WTC11 (cell line): ENCODE measurements at regions not wholly inside any gene's neighbourhood (a gene's known extent, or its start where the extent isn't known, plus 50 kb on each side); places are given as distances from the start of the nearest gene placed in this dataset.
"Not testable (repeated sequence)": the region's sequence is repeated elsewhere in the genome, so short reads cannot be mapped to it uniquely, and the experiment has no call there.

Experiments
- ATAC-seq: fragments of 200-7000 bp; cut with Tn5 transposase; 2 replicates; pipeline ENCODE4 v1.10.0; 2021; ENCODE audit warnings: mild to moderate bottlenecking, moderate library complexity
- CTCF ChIA-PET: fragments of 300-600 bp; sonication (Branson Sonifier 250); formaldehyde crosslinking; loops from one replicate; lab custom pipeline; 2021; ENCODE audit warnings: antibody characterized with exemption; lab: Charles Lee
- POLR2A ChIA-PET: fragments of 350-600 bp; sonication (Branson Sonifier 250); formaldehyde crosslinking; loops from one replicate; lab custom pipeline; 2021; ENCODE audit warnings: antibody characterized with exemption; lab: Charles Lee
- DNase-seq: peaks from one replicate; pipeline ENCODE4 v3.0.0; 2021; ENCODE audit warnings: low spot score
- H3K27ac Mint-ChIP-seq: 2 replicates; pipeline ENCODE4 v1.8.0; 2021; ENCODE audit warnings: mixed read lengths
- H3K27me3 Mint-ChIP-seq: 2 replicates; pipeline ENCODE4 v1.8.0; 2021; ENCODE audit warnings: low read depth, mild to moderate bottlenecking, moderate library complexity, mixed read lengths
- H3K36me3 Mint-ChIP-seq: 2 replicates; pipeline ENCODE4 v1.8.0; 2021; ENCODE audit warnings: mixed read lengths
- H3K4me1 Mint-ChIP-seq: 2 replicates; pipeline ENCODE4 v1.8.0; 2022; ENCODE audit warnings: mixed read lengths
- H3K4me3 Mint-ChIP-seq: 2 replicates; pipeline ENCODE4 v1.8.0; 2021; ENCODE audit warnings: mild to moderate bottlenecking, moderate library complexity, mixed read lengths
- H3K9me3 Mint-ChIP-seq: 2 replicates; pipeline ENCODE4 v1.8.0; 2021; ENCODE audit warnings: mixed read lengths
- CREB1 ChIP-seq: sonication (generic); formaldehyde crosslinking; IDR thresholded peaks from 2 replicates; pipeline ENCODE4 v1.8.0; 2023; ENCODE audit warnings: mild to moderate bottlenecking, missing genetic modification reagents
- ETV6 ChIP-seq: sonication (generic); formaldehyde crosslinking; IDR thresholded peaks from 2 replicates; pipeline ENCODE4 v1.8.1; 2022; ENCODE audit warnings: mild to moderate bottlenecking, missing genetic modification reagents
- FOXJ3 ChIP-seq: sonication (generic); formaldehyde crosslinking; IDR thresholded peaks from 2 replicates; pipeline ENCODE4 v1.9.0; 2021; ENCODE audit warnings: missing genetic modification reagents, mild to moderate bottlenecking, borderline replicate concordance
- GRHL2 ChIP-seq: fragments of 250-450 bp; sonication (Bioruptor Pico); IDR thresholded peaks from 2 replicates; pipeline ENCODE4 v1.8.0; 2022; ENCODE audit warnings: mild to moderate bottlenecking, moderate library complexity; ENCODE audit not compliant: insufficient replicate concordance, severe bottlenecking
- NR3C1 ChIP-seq: sonication (generic); formaldehyde crosslinking; conservative IDR thresholded peaks from 2 replicates; pipeline ENCODE4 v1.8.1; 2023; ENCODE audit warnings: low read depth, mild to moderate bottlenecking, missing genetic modification reagents
- SMAD3 ChIP-seq: sonication (generic); formaldehyde crosslinking; IDR thresholded peaks from 2 replicates; pipeline ENCODE4 v1.8.0; 2022; ENCODE audit warnings: missing genetic modification reagents, mild to moderate bottlenecking, borderline replicate concordance
- TF ChIP-seq, protein P1 (sequence below): sonication (generic); formaldehyde crosslinking; IDR thresholded peaks from 2 replicates; pipeline ENCODE4 v1.8.1; 2023; ENCODE audit warnings: mild to moderate bottlenecking, missing genetic modification reagents, borderline replicate concordance
- TF ChIP-seq, protein P2 (sequence below): sonication (generic); formaldehyde crosslinking; IDR thresholded peaks from 2 replicates; pipeline ENCODE4 v1.8.1; 2023; ENCODE audit warnings: mild to moderate bottlenecking, missing genetic modification reagents
- TF ChIP-seq, protein P3 (sequence below): sonication (generic); formaldehyde crosslinking; IDR thresholded peaks from 2 replicates; pipeline ENCODE4 v1.8.0; 2023; ENCODE audit warnings: missing genetic modification reagents
- TF ChIP-seq, protein P4 (sequence below): fragments of 250-450 bp; sonication (Bioruptor Pico); conservative IDR thresholded peaks from 2 replicates; pipeline ENCODE4 v1.9.0; 2021; ENCODE audit warnings: mild to moderate bottlenecking

DNA sequence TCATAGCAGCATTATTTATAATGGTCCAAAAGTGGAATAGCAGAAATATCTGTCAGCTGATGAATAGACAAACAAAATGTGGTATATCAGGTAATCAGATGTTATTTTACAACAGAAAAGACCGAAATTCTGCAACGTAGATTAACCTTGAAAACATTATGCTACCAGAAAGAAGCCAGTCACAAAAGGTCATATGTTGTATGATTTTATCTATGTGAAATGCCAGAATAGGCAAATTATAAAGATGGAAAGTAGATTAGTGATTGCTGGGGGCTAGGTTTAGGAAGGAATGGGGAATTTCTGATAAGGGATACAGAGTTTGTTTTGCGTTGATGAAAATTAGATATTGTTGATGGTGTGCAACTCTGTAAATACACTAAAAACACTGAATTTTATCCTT lies 165.0 kb upstream of the STMND1 start (continued):
- TF ChIP-seq NR3C1 (CRISPR knock-in tag) = no peak

DNA sequence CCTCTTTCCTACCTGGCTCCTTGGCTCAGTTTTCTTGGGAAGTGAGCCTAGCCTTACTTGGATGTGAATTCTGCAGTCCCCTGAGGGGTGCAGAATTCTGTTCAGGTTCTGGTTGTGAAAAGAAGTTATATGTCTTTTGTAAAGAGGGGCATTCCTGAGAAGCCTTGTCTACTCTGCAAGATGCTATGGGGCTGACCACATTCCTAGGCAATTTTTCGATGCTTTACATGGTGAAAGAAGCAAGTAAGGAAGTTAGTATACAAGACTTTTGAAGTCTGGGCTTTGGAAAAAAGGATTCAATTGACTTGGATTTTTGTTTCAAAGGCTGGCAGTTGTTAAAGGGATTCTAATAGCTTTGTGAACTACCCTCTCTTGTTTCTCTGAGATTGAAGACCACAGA lies 167.9 kb upstream of the STMND1 start:
- TF ChIP-seq CREB1 = no peak
- TF ChIP-seq, protein P1, sequence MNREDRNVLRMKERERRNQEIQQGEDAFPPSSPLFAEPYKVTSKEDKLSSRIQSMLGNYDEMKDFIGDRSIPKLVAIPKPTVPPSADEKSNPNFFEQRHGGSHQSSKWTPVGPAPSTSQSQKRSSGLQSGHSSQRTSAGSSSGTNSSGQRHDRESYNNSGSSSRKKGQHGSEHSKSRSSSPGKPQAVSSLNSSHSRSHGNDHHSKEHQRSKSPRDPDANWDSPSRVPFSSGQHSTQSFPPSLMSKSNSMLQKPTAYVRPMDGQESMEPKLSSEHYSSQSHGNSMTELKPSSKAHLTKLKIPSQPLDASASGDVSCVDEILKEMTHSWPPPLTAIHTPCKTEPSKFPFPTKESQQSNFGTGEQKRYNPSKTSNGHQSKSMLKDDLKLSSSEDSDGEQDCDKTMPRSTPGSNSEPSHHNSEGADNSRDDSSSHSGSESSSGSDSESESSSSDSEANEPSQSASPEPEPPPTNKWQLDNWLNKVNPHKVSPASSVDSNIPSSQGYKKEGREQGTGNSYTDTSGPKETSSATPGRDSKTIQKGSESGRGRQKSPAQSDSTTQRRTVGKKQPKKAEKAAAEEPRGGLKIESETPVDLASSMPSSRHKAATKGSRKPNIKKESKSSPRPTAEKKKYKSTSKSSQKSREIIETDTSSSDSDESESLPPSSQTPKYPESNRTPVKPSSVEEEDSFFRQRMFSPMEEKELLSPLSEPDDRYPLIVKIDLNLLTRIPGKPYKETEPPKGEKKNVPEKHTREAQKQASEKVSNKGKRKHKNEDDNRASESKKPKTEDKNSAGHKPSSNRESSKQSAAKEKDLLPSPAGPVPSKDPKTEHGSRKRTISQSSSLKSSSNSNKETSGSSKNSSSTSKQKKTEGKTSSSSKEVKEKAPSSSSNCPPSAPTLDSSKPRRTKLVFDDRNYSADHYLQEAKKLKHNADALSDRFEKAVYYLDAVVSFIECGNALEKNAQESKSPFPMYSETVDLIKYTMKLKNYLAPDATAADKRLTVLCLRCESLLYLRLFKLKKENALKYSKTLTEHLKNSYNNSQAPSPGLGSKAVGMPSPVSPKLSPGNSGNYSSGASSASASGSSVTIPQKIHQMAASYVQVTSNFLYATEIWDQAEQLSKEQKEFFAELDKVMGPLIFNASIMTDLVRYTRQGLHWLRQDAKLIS (CRISPR knock-in tag) = no peak
- ChIA-PET CTCF (no interaction called here), POLR2A (no interaction called here)
- Mint-ChIP-seq H3K27ac (no peak overlapping the region), H3K27me3 (no peaks in the 10 kb centered on the region; the same call in none of the 2 replicates), H3K36me3 (no peaks in the 10 kb centered on the region), H3K9me3 (peaks cover 9% of the 10 kb centered on the region), H3K4me1 (peaks cover 6% of the 10 kb centered on the region), H3K4me3 (no peak overlapping the region)
- no peak for ATAC-seq
- no peak for DNase-seq

DNA sequence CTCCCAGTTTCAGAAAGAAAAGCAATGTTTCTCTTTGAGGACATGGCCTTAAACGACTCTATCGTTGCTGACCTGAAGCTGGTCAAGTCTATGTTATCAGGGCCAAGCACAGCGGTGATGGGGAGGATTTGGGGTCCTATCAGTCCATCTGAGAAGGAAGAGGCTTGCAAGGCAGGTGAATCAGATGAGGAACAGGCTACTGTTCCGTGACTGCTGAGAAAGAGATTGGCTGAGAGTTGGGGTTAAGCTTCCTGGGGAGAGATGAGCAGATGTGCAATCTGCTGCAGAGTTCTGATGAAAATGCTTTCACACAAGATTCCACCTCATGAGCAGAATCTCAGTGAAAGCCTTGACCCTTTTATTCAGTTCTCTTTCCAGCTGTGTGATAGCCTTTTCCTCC lies 168.3 kb upstream of the STMND1 start:
- DNase-seq (no peak), ATAC-seq (no peak)
- no peak overlapping the region for H3K4me3 Mint-ChIP-seq
- no peaks in the 10 kb centered on the region; the same call in none of the 2 replicates for H3K27me3 Mint-ChIP-seq
- H3K4me1 Mint-ChIP-seq = peaks cover 6% of the 10 kb centered on the region
- H3K9me3 Mint-ChIP-seq = peaks cover 9% of the 10 kb centered on the region
- POLR2A ChIA-PET = no interaction called here
- H3K36me3 Mint-ChIP-seq = no peaks in the 10 kb centered on the region
- TF ChIP-seq, protein P2, sequence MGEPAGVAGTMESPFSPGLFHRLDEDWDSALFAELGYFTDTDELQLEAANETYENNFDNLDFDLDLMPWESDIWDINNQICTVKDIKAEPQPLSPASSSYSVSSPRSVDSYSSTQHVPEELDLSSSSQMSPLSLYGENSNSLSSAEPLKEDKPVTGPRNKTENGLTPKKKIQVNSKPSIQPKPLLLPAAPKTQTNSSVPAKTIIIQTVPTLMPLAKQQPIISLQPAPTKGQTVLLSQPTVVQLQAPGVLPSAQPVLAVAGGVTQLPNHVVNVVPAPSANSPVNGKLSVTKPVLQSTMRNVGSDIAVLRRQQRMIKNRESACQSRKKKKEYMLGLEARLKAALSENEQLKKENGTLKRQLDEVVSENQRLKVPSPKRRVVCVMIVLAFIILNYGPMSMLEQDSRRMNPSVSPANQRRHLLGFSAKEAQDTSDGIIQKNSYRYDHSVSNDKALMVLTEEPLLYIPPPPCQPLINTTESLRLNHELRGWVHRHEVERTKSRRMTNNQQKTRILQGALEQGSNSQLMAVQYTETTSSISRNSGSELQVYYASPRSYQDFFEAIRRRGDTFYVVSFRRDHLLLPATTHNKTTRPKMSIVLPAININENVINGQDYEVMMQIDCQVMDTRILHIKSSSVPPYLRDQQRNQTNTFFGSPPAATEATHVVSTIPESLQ (CRISPR knock-in tag) = no peak
- no peak for TF ChIP-seq CREB1
- TF ChIP-seq SMAD3 (CRISPR knock-in tag) = no peak
- TF ChIP-seq, protein P3, sequence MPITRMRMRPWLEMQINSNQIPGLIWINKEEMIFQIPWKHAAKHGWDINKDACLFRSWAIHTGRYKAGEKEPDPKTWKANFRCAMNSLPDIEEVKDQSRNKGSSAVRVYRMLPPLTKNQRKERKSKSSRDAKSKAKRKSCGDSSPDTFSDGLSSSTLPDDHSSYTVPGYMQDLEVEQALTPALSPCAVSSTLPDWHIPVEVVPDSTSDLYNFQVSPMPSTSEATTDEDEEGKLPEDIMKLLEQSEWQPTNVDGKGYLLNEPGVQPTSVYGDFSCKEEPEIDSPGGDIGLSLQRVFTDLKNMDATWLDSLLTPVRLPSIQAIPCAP (CRISPR knock-in tag) = no peak
- no peak for TF ChIP-seq FOXJ3 (CRISPR knock-in tag)
- TF ChIP-seq, protein P4, sequence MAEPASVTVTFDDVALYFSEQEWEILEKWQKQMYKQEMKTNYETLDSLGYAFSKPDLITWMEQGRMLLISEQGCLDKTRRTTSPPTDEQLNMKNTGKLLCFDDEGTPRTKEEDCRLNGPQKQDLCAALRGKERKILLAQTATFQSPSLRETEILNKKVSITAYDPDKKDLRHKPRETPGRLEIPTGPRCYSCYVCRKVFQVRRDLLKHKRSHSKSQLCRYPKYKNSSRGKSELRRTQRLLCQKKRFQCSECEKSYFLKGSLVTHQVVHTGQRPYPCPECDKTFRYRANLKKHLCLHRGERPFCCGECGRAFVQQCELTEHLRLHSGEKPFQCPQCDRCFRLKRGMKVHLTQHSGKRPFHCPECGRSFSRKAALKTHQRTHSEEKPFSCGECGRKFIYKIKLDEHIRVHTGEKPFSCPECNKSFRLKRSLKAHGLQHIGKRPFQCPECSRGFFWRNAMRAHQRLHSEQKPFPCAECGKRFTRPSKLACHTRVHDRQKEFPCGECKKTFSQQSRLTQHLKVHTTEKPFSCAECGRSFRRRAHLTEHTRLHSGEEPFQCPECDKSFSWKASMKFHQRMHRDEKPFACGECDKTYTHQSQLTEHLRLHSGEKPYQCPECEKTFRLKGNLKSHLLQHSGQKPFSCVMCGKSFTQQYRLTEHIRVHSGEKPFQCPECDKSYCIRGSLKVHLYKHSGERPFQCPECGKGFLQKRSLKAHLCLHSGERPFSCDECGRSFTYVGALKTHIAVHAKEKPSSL (CRISPR knock-in tag) = no peak
- CTCF ChIA-PET = no interaction called here
- H3K27ac Mint-ChIP-seq = no peak overlapping the region

DNA sequence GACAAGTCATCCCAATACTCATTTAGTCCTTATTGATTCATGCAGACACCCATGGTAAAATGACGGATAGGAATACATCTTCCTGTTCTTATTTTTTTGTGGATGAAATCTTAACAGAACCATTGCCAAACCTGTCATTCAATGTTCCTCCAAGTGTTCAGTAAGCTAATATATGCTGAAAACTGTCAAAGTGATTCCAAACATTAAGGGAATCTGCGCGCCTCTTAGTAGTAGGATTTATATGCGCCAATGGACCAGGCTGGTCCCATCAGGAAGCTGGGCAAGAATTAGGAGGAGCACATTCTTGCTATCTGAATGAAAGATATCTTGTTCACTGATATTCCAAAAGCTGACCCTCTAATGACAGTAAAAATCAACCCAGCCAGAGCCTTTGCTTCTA lies 168.9 kb upstream of the STMND1 start:
- H3K27me3 Mint-ChIP-seq = no peaks in the 10 kb centered on the region; the same call in none of the 2 replicates
- H3K36me3 Mint-ChIP-seq = no peaks in the 10 kb centered on the region
- no peak overlapping the region for H3K27ac Mint-ChIP-seq
- no peak for ATAC-seq
- peaks cover 9% of the 10 kb centered on the region for H3K4me1 Mint-ChIP-seq
- DNase-seq = no peak
- H3K4me3 Mint-ChIP-seq = no peak overlapping the region
- no peak for TF ChIP-seq SMAD3 (CRISPR knock-in tag)
- no peak for TF ChIP-seq GRHL2 (CRISPR knock-in tag)
- TF ChIP-seq, protein P3 (CRISPR knock-in tag) = no peak
- TF ChIP-seq ETV6 (CRISPR knock-in tag) = no peak
- peaks cover 9% of the 10 kb centered on the region for H3K9me3 Mint-ChIP-seq
- CTCF ChIA-PET = no interaction called here
- POLR2A ChIA-PET = no interaction called here

DNA sequence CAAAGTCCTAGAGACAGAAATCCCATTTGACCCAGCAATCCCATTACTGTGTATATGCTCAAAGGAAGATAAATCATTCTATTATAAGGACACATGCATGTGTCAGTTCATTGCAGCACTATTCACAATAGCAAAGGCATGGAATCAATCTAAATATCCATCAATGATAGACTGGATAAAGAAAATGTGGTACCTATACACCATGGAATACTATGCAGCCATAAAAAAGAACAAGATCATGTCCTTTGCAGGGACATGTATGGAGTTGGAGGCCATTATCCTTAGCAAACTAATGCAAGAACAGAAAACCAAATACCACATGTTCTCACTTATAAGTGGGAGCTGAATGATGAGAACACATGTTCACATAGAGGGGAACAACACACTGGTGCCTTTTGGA lies 169.8 kb upstream of the ATXN1 start:
- H3K27me3 Mint-ChIP-seq, DNase-seq, H3K4me1 Mint-ChIP-seq, H3K36me3 Mint-ChIP-seq, CTCF ChIA-PET, H3K27ac Mint-ChIP-seq, POLR2A ChIA-PET, ATAC-seq, H3K4me3 Mint-ChIP-seq, H3K9me3 Mint-ChIP-seq: not testable (repeated sequence)
